ENCODE measurements at regions not wholly inside any gene's neighbourhood (a gene's known extent, or its start where the extent isn't known, plus 50 kb on each side); places are given as distances from the start of the nearest gene placed in this dataset.

- Mint-ChIP-seq H3K27ac (no peak overlapping the region), H3K4me3 (ENCODE audit: low read depth) (no peak overlapping the region), H3K27me3 (peaks cover 30% of the 10 kb centered on the region), H3K4me1 (ENCODE audit: low read depth) (no peaks in the 10 kb centered on the region), H3K36me3 (ENCODE audit: insufficient read depth) (no peaks in the 10 kb centered on the region), H3K9me3 (ENCODE audit: low read depth) (no peaks in the 10 kb centered on the region)
- DNase-seq (ENCODE audit: low spot score, unreplicated experiment), result no peak
- no peak for TF ChIP-seq CTCF (IDR thresholded peaks at IDR 0.05; ENCODE audit: unreplicated experiment)
These were observed 462.6 kb downstream of the BUD13 start for GRCh38 chr11:116310226-116310625.

GRCh38 chr11:116309446-116309845 lies 463.3 kb downstream of the BUD13 start:
- no peak for TF ChIP-seq CTCF (IDR thresholded peaks at IDR 0.05; ENCODE audit: unreplicated experiment)

GRCh38 chr11:116302756-116303155 lies 470.0 kb downstream of the BUD13 start:
- H3K27ac Mint-ChIP-seq, result no peak overlapping the region
- H3K27me3 Mint-ChIP-seq, result peaks cover 16% of the 10 kb centered on the region
- no peak for TF ChIP-seq CTCF (IDR thresholded peaks at IDR 0.05; ENCODE audit: unreplicated experiment)
- H3K4me1 Mint-ChIP-seq (ENCODE audit: low read depth), result no peaks in the 10 kb centered on the region
- DNase-seq (ENCODE audit: low spot score, unreplicated experiment), result no peak
- no peaks in the 10 kb centered on the region for H3K36me3 Mint-ChIP-seq (ENCODE audit: insufficient read depth)
- no peak overlapping the region for H3K4me3 Mint-ChIP-seq (ENCODE audit: low read depth)
- no peaks in the 10 kb centered on the region for H3K9me3 Mint-ChIP-seq (ENCODE audit: low read depth)

More at GRCh38 chr11:116309446-116309845, 463.3 kb downstream of the BUD13 start:
- no peak for DNase-seq (ENCODE audit: low spot score, unreplicated experiment)
- Mint-ChIP-seq H3K27ac (no peak overlapping the region), H3K4me3 (ENCODE audit: low read depth) (no peak overlapping the region), H3K9me3 (ENCODE audit: low read depth) (no peaks in the 10 kb centered on the region), H3K4me1 (ENCODE audit: low read depth) (no peaks in the 10 kb centered on the region), H3K27me3 (peaks cover 31% of the 10 kb centered on the region), H3K36me3 (ENCODE audit: insufficient read depth) (no peaks in the 10 kb centered on the region)

DNA sequence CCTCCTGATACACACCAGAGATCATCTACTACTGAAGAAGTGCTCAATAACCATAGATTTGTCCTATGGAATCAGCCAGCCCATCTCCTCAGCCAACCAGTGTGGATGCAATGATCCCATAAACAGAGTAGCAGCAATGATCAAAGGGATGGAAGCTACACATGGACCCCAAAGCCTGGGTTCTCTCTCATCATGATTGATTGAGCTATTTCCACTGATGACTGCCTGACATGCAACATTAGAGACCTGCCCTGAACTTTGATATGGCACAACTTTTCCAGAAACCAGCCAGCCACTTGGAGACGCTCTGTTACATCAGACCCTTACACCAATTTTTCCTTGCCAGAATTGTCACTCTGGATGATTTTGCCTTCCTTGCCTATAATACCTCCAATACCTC lies 471.6 kb downstream of the BUD13 start:
- DNase-seq (ENCODE audit: low spot score, unreplicated experiment), result no peak
- peaks cover 13% of the 10 kb centered on the region for H3K27me3 Mint-ChIP-seq
- TF ChIP-seq CTCF (IDR thresholded peaks at IDR 0.05; ENCODE audit: unreplicated experiment), result no peak
- no peak overlapping the region for H3K27ac Mint-ChIP-seq
- no peaks in the 10 kb centered on the region for H3K9me3 Mint-ChIP-seq (ENCODE audit: low read depth)
- no peak overlapping the region for H3K4me3 Mint-ChIP-seq (ENCODE audit: low read depth)
- no peaks in the 10 kb centered on the region for H3K36me3 Mint-ChIP-seq (ENCODE audit: insufficient read depth)
- no peaks in the 10 kb centered on the region for H3K4me1 Mint-ChIP-seq (ENCODE audit: low read depth)

GRCh38 chr11:116300232-116300631 lies 472.6 kb downstream of the BUD13 start:
- Mint-ChIP-seq H3K9me3 (ENCODE audit: low read depth) (no peaks in the 10 kb centered on the region), H3K4me3 (ENCODE audit: low read depth) (no peak overlapping the region), H3K27me3 (peaks cover 5% of the 10 kb centered on the region), H3K36me3 (ENCODE audit: insufficient read depth) (no peaks in the 10 kb centered on the region), H3K4me1 (ENCODE audit: low read depth) (peaks cover under 1% of the 10 kb centered on the region), H3K27ac (no peak overlapping the region)
- TF ChIP-seq CTCF (IDR thresholded peaks at IDR 0.05; ENCODE audit: unreplicated experiment), result no peak
- DNase-seq (ENCODE audit: low spot score, unreplicated experiment), result no peak

Measured in progenitor cell of endocrine pancreas (in vitro differentiated cells).